ENCODE measurements at regions not wholly inside any gene's neighbourhood (a gene's known extent, or its start where the extent isn't known, plus 50 kb on each side); places are given as distances from the start of the nearest gene placed in this dataset.
A peak's percentile ranks its signal among the peaks of the same experiment; 100 is the strongest.

DNA sequence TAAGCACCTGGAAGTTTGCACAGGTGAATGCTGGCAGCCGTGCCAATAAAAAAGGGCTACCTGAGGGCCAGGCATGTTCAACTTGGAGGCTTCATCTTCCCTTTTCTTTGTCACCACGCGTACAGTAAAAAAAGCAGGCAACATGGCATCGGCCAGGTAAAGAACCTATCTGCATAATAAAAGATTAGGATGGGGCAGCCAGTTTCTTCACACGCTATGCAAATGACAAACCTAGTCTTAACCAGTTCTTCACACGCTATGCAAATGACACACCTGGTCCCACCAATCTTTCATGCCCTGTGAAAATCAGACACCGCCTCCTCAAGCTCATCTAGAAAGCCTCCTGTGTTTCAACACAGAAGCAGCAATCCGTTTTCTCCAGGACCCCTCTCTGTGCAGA is 413.4 kb downstream of the HLX start:
- DNase-seq (ENCODE audit: low read depth in 2 of 2): no peak

DNA sequence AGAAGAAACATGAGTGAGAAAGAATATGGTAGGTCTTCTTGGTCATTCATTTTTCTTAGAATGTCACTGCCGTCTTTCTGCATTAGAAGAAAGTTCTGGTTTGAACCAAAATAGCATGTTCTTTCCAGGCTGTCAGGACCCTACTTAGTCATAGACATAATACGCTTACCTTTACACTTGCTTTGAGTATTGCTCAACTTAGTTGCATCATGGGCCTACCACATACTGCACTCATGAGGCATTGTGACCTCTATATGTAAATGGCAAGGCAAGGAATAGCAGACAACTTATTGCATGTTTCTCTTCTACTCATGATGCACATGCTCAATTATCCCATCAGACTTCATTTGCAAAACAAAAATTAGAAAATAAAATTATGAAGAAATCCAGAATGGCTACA is 415.0 kb downstream of the HLX start:
- no peak for DNase-seq (ENCODE audit: low read depth in 2 of 2)

DNA sequence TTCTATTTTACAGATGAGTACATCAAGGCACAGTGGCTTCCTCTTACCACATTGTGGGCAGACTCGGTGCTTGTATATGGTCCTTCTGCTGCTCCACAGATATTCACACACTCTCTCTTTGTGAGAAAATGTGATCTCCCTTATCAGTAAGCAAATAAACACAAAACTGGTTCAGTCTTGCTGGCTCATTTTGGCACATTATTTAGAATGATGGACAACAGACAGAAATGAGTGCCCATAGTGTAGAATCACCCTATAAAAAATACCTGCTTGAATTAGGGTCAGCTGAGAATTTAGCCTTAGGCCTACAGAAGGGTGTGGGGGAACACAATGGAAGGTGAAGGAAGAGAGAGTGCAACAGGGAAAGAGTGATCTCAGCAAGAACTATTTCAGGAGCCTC is 423.1 kb downstream of the HLX start:
- DNase-seq (ENCODE audit: low read depth in 2 of 2): no peak

DNA sequence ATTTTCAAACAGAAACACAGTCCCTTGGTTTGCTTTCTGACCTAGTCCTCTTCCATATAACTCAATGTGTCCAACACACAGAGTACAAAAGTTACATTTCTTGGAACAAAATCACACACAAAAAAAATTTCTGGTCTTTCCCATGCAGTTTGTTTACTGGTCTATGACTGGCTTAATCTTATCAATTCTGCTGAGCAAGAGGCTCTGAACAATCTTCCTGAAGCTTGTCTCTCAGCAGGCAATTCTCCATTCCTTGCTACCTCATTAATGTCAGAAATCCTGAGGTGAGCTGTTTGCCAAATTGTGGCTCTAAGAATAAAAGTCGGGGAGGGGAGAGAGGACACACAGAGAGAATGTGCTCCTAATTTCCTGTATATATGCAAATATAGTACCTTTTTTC is 423.6 kb downstream of the HLX start:
- no peak for DNase-seq (ENCODE audit: low read depth in 2 of 2)

DNA sequence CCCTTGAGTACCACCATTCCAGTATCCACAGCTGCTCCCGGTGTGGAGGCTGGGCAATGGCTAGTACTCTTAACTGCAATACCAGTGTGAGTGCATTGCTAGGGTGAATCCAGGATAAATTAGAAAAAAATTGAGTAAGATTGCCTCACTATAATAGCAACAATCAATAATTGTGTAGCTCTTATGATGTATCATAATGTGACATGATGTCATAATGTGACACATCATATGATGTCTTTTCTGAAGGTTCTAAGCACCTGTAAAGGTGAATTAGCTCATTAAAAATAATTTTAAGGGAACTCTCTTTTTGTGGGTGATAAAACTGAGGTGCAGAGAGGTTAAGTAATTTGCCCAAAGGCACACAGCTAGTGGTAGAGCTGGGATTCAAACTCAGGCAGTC is 424.4 kb downstream of the HLX start:
- no peak for DNase-seq (ENCODE audit: low read depth in 2 of 2)

DNA sequence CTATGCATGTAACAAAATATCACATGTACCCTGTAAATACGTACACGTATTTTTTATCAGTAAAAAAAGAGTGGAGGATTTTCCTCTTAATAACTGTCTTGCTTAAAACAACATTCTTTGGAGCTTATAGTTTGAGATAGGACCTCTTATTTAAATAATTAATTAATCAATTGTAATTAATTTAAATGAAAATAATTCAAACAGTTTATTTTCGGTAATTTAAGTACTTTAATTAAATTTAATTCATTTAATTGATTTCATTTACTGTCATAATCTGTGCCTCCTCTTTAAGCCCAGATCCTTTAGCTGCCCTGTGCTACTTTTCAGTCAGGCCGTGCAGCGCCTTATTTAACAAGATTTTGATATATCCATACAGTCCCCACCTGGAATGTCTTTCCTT is 427.0 kb downstream of the HLX start:
- DNase-seq (ENCODE audit: low read depth in 2 of 2): no peak

DNA sequence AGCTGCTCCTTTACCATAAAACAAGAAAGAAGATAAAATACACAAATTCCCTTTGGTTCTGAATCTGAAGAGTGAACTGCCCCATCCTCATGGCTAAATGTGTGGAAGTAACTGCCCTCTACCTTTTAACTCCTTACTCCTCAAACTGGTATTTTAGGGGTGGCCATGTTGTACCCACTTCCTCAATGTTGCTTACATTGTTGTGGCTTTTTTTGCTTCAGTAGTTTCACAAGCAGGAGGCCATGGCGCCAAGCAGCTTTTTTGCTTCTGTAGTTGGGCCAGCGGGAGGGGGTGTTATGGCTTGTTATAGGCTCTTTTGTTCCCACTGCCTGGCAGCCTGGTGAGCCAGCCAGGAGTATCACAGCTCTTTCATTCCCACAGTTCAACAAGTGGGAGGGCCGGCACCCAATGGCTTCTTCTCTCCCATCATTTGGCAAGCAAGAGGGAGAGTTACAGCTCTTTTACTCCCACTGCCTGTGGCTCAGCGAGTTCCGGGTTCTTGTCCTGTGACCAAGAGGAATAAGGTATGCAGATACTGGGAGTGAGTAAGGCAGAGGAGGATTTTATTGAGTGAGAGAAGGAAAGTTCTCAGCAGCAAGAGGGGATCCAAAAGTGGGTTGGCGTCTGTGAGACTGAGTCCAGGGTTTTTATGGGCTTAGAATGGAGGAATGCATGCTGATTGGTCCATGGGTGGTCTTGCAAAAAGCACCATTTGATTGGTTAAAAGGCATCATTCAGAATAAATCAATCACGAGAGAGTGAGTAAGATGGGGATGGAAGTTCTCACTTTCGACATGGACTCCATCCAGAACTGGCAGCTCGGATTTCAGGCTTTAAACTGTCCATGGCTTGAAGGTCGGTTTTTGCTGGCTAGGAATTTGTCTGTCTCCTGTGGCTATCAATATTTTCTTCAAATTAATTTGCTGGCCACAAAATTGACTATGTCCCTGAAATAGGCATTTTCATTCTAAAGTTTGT is 429.6 kb downstream of the HLX start:
- DNase-seq (ENCODE audit: low read depth in 2 of 2): no peak

DNA sequence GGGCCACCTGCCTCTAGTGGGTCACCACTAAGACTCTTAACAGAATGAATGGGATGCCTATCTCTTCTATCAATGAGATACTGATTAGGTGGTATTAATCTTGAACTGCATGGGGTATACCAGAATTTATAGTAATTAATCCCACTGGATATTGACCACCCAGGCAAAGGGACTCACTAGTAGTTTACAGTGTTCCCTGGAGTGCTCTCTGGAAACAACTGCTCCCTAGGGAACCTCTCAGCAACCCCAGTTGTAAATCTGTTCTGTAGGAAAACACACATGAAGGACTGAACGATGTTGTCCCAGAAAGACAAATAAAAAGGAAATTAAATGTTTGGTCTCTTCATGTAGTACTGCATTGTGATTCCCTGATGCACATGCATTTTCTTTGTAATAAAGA is 430.5 kb downstream of the HLX start:
- DNase-seq (ENCODE audit: low read depth in 2 of 2): no peak

DNA sequence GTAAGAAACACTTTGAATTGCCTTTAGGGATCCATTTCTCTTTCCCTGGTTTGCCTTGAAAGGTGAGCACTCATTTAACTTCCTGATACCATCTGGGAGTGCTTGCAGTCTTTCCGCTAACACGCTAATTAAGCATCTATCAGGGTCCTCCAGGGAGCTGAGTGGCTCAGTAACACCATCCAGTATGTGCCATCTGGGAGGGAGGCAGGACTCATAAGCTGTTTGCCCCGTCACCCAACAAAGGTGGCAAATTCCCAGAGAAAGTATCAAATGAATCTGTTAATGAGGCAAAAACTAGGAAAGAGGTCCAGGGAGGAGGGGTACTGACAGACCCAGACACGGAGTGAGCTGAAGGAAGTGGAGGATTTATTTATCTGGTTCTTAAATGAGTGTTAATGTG is 430.9 kb downstream of the HLX start:
- no peak for DNase-seq (ENCODE audit: low read depth in 2 of 2)

DNA sequence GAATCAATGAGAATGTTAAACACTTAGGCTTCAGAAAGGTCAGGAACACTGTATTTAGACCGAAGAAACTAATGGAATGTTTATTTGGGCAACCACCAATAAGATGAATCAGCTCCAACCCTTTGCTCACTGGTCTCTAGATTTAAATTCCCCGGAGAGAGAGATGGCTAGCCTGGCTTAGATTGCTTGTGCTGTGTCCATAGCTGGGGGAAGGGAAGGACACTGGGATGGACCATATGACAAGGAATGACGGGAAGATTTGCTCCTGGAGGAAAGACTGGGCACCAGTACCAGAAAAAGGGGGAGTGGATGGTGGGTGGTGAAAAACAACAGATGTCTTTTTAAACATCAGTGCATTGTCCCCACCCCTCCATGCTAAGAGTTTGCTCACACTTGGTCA is 426.6 kb downstream of the DUSP10 start:
- no peak for DNase-seq (ENCODE audit: low read depth in 2 of 2)

DNA sequence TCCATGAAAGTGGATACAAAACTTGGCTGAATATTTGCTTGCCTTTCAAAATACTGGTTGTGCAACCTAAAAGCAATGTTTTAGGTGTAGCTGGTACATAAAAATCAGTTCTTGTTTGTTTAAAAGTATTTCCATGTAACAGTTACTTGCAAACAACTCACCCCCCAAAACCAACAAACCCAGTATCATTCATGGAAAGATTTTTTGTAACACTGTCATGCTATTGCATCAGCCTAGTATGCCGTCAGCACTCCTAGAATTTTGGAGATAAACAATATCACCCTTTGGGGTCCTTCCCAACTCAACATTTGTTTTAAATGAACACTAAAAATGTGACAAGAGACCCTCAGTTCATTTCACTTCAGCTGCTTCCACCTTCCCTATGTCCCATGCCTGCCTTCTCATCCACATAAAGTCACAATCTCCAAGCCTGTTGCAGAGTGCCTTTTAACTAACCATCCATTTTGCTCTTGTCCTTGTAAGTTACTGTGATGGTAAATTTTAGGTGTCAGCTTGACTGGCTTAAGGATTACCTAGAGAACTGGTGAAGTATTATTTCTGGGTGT is 425.3 kb downstream of the DUSP10 start:
- no peak for DNase-seq (ENCODE audit: low read depth in 2 of 2)

DNA sequence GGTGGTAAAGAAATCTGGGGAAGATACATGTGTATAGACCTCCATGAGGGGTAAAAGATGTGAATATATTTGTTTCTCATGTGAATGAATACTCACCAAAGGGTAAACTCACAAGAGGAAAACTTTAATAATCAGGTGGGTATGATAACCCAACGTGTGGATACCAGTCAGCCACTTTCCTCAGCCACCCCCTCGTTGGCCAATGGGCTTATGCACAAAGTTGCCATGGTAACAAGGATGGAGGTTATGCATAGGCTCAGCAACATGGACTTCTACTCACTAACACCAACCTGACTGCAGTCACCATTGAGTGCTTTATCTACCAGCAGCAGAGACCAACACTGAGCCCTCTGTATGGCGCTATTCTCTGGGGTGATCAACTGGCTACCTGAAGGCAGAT is 424.4 kb downstream of the DUSP10 start:
- DNase-seq (ENCODE audit: low read depth in 2 of 2): no peak

DNA sequence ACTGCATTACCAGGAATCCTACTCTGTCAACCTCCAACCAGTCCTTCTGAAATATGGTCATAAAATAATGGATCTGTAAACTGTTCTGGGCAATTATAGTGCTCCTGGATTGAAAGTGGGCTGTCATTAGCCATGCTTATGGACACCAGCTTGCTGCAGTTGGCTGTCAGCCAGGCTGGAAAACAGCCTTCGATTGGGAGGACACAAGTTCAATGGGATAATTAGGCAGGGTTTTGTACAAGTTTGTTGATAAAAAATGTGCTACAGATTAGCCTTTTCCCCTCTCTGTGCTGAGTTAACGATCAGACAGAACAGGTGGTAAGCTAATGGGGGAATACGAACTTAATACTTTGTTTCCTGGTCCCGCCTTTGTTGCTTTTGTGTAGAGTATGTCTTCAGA is 413.9 kb downstream of the DUSP10 start:
- DNase-seq (ENCODE audit: low read depth in 2 of 2): peak in 1 of 2 donors; percentile 8

DNA sequence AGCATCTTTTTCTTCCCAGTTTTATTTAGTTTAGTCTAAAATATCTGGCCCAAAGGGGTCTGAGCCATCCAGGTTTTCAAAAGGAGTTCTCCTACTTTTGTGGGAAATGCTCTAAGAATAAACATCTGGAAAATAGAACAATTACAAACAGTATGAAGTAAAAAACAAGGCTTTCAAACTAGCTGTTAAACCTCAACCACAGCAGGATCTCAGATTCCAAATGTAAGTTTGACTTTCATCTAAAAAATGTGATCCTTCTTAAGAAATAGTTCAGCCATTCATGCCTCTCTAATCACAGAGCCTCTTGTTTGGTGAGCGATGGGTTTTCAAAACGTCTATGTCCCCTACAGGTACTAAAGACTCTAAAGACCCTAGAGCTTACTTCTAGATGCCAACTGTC is 413.5 kb downstream of the DUSP10 start:
- no peak for DNase-seq (ENCODE audit: low read depth in 2 of 2)

DNA sequence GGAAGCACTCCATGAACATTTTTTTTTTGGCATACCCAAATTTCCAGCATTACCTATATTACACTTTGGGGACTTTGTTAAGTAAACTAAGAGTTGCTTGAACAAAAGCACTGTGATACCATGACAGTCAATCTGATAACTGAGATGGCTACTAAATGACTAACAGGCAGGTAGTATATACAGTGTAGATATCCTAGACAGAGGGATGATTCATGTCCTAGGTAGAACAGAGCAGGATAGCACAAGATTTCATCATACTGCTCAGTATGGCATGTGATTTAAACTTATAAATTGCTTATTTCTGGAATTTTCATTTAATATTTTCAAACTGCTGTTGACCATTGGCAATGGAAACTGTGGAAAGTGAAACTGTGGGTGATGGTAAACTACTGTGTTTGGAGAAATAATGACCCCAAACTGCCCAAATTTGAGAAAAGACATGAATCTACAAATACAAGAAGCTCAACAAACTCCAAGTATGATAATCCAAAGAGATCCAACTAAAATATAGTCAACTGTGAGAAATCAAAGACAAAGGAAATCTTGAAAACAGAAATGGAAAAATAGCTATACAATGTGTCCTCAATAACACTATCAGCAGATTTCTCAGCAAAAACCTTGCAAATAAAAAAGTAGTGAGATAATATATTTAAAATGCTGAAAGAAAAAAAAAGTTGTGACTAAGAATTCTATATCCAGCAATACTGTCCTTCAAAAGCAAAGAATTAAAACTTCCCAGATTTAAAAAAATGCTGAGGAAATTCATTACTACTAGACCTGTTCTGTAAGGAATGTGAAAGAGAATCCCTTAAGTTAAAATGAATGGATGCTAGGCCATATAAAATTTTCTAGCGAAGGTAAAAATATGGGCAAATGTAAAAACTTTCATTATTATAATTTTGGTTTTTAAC is 410.4 kb downstream of the DUSP10 start:
- no peak for DNase-seq (ENCODE audit: low read depth in 2 of 2)

DNA sequence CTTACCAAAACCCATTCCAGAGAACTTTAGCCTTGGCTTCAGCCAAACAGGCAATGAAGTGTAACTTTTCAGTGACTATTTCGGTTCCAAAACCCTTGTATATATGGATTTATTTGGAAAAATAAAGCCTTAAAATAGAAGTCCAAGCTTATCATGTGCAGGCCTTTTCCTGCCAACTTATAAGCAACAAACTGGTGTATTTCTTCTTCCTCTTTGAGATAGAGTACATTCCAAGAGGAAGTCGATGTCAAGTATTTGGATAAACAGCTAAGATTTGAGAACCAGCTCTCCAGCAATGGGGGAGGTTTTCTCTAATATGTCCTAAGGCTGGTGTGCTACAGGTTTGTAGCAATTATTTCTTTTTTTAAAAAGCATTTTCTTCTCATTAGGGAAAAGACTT is 407.8 kb downstream of the DUSP10 start:
- DNase-seq (ENCODE audit: low read depth in 2 of 2): peak in 1 of 2 donors; percentile 42

DNA sequence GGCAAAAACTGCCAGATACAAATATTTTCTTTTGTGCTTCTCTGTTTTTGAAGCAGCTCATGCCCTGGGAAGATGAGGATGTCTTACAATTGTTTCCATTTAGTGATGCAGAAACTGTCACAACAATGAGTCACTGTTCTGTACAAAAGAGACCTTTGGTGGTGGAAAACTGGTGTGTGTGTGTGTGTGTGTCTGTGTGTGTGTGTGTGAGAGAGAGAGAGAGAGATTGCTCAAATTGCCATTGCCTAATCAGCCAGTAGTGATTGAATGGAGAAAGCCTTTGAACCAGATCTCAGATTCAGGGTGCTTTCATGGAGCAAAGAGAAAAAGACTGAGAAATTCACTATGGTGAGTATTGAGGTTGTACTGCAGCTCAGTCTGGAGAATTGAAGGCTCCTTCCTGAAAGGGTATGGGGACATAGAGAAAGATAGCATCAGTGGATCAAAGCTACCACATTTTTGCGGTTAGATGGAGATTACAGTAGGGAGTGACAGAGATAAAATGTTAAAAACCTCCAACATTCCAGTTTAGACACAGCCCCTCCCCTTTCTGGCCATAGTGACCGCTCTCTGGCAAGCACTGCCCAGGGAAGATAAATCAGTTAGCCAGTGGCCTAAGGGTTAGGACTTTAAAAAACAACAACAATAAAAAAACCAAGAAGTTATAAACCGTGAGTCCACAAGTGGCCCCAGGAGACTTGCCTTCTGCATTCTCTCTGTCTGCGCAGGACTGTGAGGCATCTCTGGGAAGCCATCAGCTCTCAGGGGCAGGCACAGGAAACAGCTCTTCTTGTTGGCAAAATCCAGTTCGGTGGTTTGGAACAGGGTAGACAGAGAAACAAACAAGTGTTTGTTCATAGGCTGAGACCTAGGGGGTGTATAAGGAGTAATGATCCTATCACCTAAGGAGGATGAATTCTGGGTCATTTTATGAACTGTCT is 406.5 kb downstream of the DUSP10 start:
- peak; percentile 31 to 72 for DNase-seq (ENCODE audit: low read depth in 2 of 2)

DNA sequence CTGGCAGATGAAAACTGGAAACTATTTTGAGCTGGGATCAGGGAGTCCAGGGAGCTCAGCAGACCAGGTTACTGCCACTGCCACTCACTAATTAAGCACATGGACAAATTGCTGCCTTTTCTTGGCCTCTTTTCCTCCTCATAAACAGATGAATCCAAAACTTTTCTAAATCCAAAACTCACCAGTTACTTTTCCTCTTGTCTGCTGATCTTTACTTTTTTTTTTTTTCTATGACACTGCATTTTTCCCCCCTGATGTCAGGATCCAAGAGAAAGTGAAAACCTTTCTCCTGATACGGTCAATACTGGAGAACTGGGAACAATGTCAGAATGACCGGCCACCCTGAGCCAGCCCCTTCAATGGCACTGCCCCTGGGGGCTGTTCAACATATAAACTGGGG is 405.8 kb downstream of the DUSP10 start:
- DNase-seq (ENCODE audit: low read depth in 2 of 2): peak in 1 of 2 donors; percentile 35

DNA sequence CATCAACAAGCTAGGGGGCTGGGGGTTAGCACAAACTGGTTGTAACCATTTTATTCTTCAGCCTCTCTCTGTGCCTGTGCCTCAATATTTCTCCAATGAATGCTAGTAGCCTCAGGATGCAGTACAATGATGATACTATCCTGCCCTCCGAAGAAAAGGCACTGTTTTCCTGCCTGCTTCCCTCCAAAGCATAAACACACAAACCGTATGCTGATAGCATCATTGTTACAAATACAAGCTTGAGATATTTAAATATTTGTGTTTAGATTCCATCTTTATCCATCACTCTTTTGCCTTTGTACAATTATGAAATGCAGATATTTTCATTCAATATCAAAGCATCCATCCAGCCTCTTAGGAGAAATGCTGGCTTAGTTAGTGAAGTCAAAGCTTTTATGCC is 404.8 kb downstream of the DUSP10 start:
- no peak for DNase-seq (ENCODE audit: low read depth in 2 of 2)

DNA sequence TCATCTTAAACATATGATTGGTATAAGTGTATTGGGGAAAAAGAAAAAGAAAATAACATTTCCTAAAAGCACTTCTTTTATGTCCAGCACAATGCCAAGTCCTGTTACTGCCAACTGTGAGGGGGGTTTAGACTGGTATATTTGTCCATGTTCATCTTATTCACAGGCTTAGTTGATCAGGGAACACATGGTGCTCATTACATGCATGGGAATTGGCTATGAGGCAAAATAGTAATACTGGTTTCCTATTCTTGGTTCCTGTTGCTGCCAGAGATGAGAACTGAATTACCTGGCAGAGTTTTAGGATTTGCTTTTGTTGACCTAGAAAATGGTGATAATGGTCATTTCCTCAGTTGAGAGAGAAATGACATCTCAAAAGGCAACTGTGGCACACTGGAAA is 398.8 kb downstream of the DUSP10 start:
- DNase-seq (ENCODE audit: low read depth in 2 of 2): no peak

DNA sequence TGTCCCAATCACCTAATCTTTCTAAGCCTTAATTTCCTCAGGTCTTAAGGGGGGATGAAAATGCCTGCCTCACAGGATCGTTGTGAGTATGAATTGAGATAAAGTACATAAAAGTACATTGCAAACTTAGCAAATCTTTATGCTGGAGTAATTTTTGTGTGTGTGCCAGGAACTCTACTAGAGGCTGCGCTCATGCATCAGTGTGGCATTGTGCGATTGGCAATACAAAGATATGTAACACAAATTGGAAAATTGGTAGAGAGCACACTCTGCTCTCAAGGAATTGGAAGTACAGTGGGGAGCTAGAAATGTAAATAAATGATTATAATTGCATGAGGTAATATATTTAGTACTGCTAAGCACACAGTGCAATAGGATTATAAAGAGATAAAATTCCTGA is 398.3 kb downstream of the DUSP10 start:
- no peak for DNase-seq (ENCODE audit: low read depth in 2 of 2)
